IMR-90 (cell line): ENCODE measurements at regions not wholly inside any gene's neighbourhood (a gene's known extent, or its start where the extent isn't known, plus 50 kb on each side); places are given as distances from the start of the nearest gene placed in this dataset.

Source experiments
- ATAC-seq: fragments of 200-7000 bp; cut with Tn5 transposase; 2 replicates; pipeline ENCODE4 v1.9.1; 2020; ENCODE audit warnings: low read depth, mild to moderate bottlenecking, moderate library complexity
- BruUV-seq: library from RNA; stranded (reverse); fragments of 400-500 nt; replicated peaks from 2 replicates; lab custom pipeline; 2021; lab: Mats Ljungman, UMichigan
- CTCF ChIA-PET: fragments of 300-600 bp; formaldehyde crosslinking; extraction: SDS; loops from one replicate; lab custom pipeline; 2021; ENCODE audit warnings: antibody characterized with exemption; lab: Yijun Ruan, JAX
- POLR2A ChIA-PET: fragments of 300-600 bp; sonication (Branson Sonifier 250); formaldehyde crosslinking; loops from one replicate; lab custom pipeline; 2022; ENCODE audit warnings: antibody characterized with exemption; ENCODE audit not compliant: unreplicated experiment; lab: Charles Lee
- DNase-seq: peaks from one replicate; pipeline ENCODE4 v3.0.0; 2013
- H2AFZ ChIP-seq: replicated peaks from 2 replicates; pipeline ENCODE3; 2013; ENCODE audit warnings: low read length, mild to moderate bottlenecking; ENCODE audit not compliant: poor library complexity
- H2AK5ac ChIP-seq: 2 replicates; pipeline ENCODE4 v1.6.1; 2013; ENCODE audit warnings: low read depth, low read length, inconsistent platforms
- H2AK9ac ChIP-seq: replicated peaks from 2 replicates; pipeline ENCODE3; 2013; ENCODE audit warnings: mild to moderate bottlenecking, low read depth, low read length, moderate library complexity; ENCODE audit not compliant: poor library complexity
- H2BK120ac ChIP-seq: 2 replicates; pipeline ENCODE4 v1.6.1; 2013; ENCODE audit warnings: low read depth, low read length, inconsistent platforms
- H2BK15ac ChIP-seq: 3 replicates; pipeline ENCODE4 v1.6.1; 2013; ENCODE audit warnings: low read depth, low read length, inconsistent platforms
- H2BK20ac ChIP-seq: 2 replicates; pipeline ENCODE4 v1.6.1; 2013; ENCODE audit warnings: low read depth, mild to moderate bottlenecking, inconsistent platforms, low read length, moderate library complexity
- H2BK5ac ChIP-seq: 2 replicates; pipeline ENCODE4 v1.6.1; 2013; ENCODE audit warnings: mild to moderate bottlenecking, low read depth, low read length, inconsistent platforms; ENCODE audit not compliant: poor library complexity, severe bottlenecking
- H3K14ac ChIP-seq: replicated peaks from 2 replicates; pipeline ENCODE4 v1.6.1; 2013; ENCODE audit warnings: low read depth, low read length, inconsistent platforms
- H3K18ac ChIP-seq: 2 replicates; pipeline ENCODE4 v1.6.1; 2013; ENCODE audit warnings: low read depth, low read length, control low read depth
- H3K23ac ChIP-seq: 2 replicates; pipeline ENCODE4 v1.6.1; 2013; ENCODE audit warnings: low read depth, low read length, inconsistent platforms
- H3K27ac ChIP-seq: 2 replicates; pipeline ENCODE4 v1.5.1; 2013; ENCODE audit warnings: mild to moderate bottlenecking, control low read depth, low read length; ENCODE audit not compliant: insufficient read depth
- H3K27me3 ChIP-seq: 2 replicates; pipeline ENCODE4 v1.6.1; 2013; ENCODE audit warnings: low read length; ENCODE audit not compliant: control insufficient read depth, insufficient read depth
- H3K36me3 ChIP-seq: 2 replicates; pipeline ENCODE4 v1.6.1; 2013; ENCODE audit warnings: low read length, mixed read lengths; ENCODE audit not compliant: control insufficient read depth, insufficient read depth
- H3K4ac ChIP-seq: 2 replicates; pipeline ENCODE4 v1.6.1; 2013; ENCODE audit warnings: low read depth, low read length, inconsistent platforms
- H3K4me1 ChIP-seq: 2 replicates; pipeline ENCODE4 v1.6.1; 2013; ENCODE audit warnings: low read length, mixed read lengths; ENCODE audit not compliant: control insufficient read depth, insufficient read depth
- H3K4me2 ChIP-seq: 2 replicates; pipeline ENCODE4 v1.6.1; 2013; ENCODE audit warnings: low read depth, mild to moderate bottlenecking, control low read depth, low read length, moderate library complexity
- H3K4me3 ChIP-seq: 2 replicates; pipeline ENCODE4 v1.5.1; 2013; ENCODE audit warnings: low read depth, mild to moderate bottlenecking, control low read depth, low read length, moderate library complexity; ENCODE audit not compliant: insufficient read depth
- H3K56ac ChIP-seq: 2 replicates; pipeline ENCODE4 v1.6.1; 2013; ENCODE audit warnings: low read length, inconsistent platforms; ENCODE audit not compliant: insufficient read depth; ENCODE audit errors: extremely low read depth
- H3K79me1 ChIP-seq, 2 experiments: 2 replicates each; pipeline ENCODE4 v1.6.1; 2013; ENCODE audit warnings: low read length in 2 of 2, inconsistent platforms in 1 of 2, low read depth in 1 of 2
- H3K9ac ChIP-seq: 2 replicates; pipeline ENCODE4 v1.6.1; 2013; ENCODE audit warnings: low read depth, low read length, control low read depth
- H3K9me1 ChIP-seq: 2 replicates; pipeline ENCODE4 v1.6.1; 2013; ENCODE audit warnings: low read length, inconsistent platforms; ENCODE audit not compliant: insufficient read depth
- H3K9me3 ChIP-seq: 2 replicates; pipeline ENCODE4 v1.6.1; 2013; ENCODE audit warnings: low read length; ENCODE audit not compliant: control insufficient read depth, insufficient read depth
- H4K20me1 ChIP-seq: 2 replicates; pipeline ENCODE4 v1.6.1; 2013; ENCODE audit warnings: low read length, inconsistent platforms; ENCODE audit not compliant: insufficient read depth
- H4K5ac ChIP-seq: 2 replicates; pipeline ENCODE4 v1.6.1; 2013; ENCODE audit warnings: mild to moderate bottlenecking, low read depth, low read length, control low read depth
- H4K8ac ChIP-seq, 2 experiments: 2 replicates each; pipeline ENCODE4 v1.6.1; 2013; ENCODE audit warnings: low read depth in 2 of 2, low read length in 2 of 2, control low read depth in 1 of 2, inconsistent platforms in 1 of 2
- H4K91ac ChIP-seq: 2 replicates; pipeline ENCODE4 v1.6.1; 2013; ENCODE audit warnings: low read depth, low read length, inconsistent platforms; ENCODE audit not compliant: insufficient read depth
- BHLHE40 ChIP-seq: fragments of 150-350 bp; IDR thresholded peaks from 2 replicates; pipeline ENCODE4 v1.6.1; 2016; ENCODE audit warnings: mild to moderate bottlenecking, low read depth, low read length
- CEBPB ChIP-seq: IDR thresholded peaks from 2 replicates; pipeline ENCODE4 v1.6.1; 2012; ENCODE audit warnings: low read depth, low read length, improper control_type of control experiment
- MAZ ChIP-seq: IDR thresholded peaks from 2 replicates; pipeline ENCODE4 v1.6.1; 2012; ENCODE audit warnings: low read depth, mild to moderate bottlenecking, low read length, improper control_type of control experiment, moderate library complexity, borderline replicate concordance
- NFE2L2 ChIP-seq: fragments of 150-350 bp; IDR thresholded peaks from 2 replicates; pipeline ENCODE4 v1.6.1; 2016; ENCODE audit warnings: low read depth, mild to moderate bottlenecking, low read length
- RAD21 ChIP-seq: IDR thresholded peaks from 2 replicates; pipeline ENCODE4 v1.6.1; 2012; ENCODE audit warnings: low read length, improper control_type of control experiment
- RCOR1 ChIP-seq: IDR thresholded peaks from 2 replicates; pipeline ENCODE4 v1.6.1; 2012; ENCODE audit warnings: mild to moderate bottlenecking, low read length, improper control_type of control experiment; ENCODE audit not compliant: insufficient replicate concordance
- RFX5 ChIP-seq: IDR thresholded peaks from 2 replicates; pipeline ENCODE4 v1.8.0; 2012; ENCODE audit warnings: low read depth, mild to moderate bottlenecking, low read length, moderate library complexity
- whole genome bisulfite sequencing, 2 experiments: methylation state at CpG; one replicate each; pipeline versions ENCODE4 v1.1.5 to v1.1.7; 2013; ENCODE audit warnings: missing lambda C conversion rate in 2 of 2; ENCODE audit not compliant: insufficient read length in 1 of 2; ENCODE audit errors: extremely low coverage in 2 of 2; 5-methylcytosine and 5-hydroxymethylcytosine counted together
- dilution Hi-C: fragments of 300-500 bp; cut with HindIII; formaldehyde crosslinking; loops from one replicate; pipeline ENCODE4 v1.14.3; 2018; ENCODE audit warnings: low sequenced_read_pairs; ENCODE audit not compliant: unreplicated experiment
- in situ Hi-C: fragments of 300-500 bp; cut with MboI; formaldehyde crosslinking; loops from 3 replicates; pipeline ENCODE4 v1.14.3; 2019; ENCODE audit warnings: low sequenced_read_pairs, inconsistent platforms, mixed read lengths
- intact Hi-C: fragments of 100-400 bp; cut with micrococcal nuclease; formaldehyde crosslinking; loops from 2 replicates; pipeline ENCODE4 v1.10.0; 2022
- TF ChIP-seq, protein P1 (sequence below): fragments of 150-350 bp; IDR thresholded peaks from 2 replicates; pipeline ENCODE4 v1.6.1; 2016; ENCODE audit warnings: low read depth, mild to moderate bottlenecking, low read length, moderate library complexity, borderline replicate concordance
- TF ChIP-seq, protein P2 (sequence below): conservative IDR thresholded peaks from 2 replicates; pipeline ENCODE4 v1.5.1; 2012; ENCODE audit warnings: mild to moderate bottlenecking, low read depth, low read length, improper control_type of control experiment
- TF ChIP-seq, protein P3 (sequence below): fragments of 150-350 bp; IDR thresholded peaks from 2 replicates; pipeline ENCODE4 v1.6.1; 2017; ENCODE audit warnings: mild to moderate bottlenecking, antibody characterized with exemption, low read length, low read depth

DNA sequence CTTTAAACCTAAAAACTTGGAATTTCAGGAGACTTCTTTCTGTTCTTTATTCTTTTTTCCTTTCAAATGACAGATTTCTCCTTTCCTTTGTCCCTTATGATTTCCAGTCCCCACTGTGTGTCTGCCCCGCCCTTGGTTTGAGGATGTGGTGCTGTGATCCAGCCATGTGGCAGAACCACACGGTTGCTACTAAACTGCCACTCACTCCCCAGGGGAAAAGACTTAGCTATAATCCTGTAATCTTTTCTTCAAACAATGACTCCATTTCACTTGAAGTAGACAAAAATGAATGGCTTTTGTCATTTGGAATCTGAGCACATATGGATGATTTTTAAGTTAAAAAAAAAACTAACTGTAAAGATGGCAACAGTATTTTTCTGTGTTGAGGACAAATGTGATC lies 76.2 kb upstream of the STAM2 start:
- ChIA-PET CTCF (no interaction called here), POLR2A (no interaction called here)
- Histone ChIP-seq H3K27me3 (peaks cover 7% of the 10 kb centered on the region), H4K8ac (no peak overlapping the region), H3K9ac (no peak overlapping the region), H3K79me1 (no peaks in the 10 kb centered on the region), H3K36me3 (no peaks in the 10 kb centered on the region), H4K91ac (no peak overlapping the region), H3K9me3 (no peaks in the 10 kb centered on the region), H3K56ac (no peak overlapping the region), H3K14ac (no peak overlapping the region), H2BK20ac (no peak overlapping the region), H4K5ac (no peak overlapping the region), H2AFZ (no peak overlapping the region), H3K4me3 (no peak overlapping the region), H2BK120ac (no peak overlapping the region), H3K23ac (no peak overlapping the region), H4K20me1 (no peaks in the 10 kb centered on the region), H2AK9ac (no peak overlapping the region), H2BK15ac (no peak overlapping the region), H3K4ac (no peak overlapping the region), H3K4me2 (no peak overlapping the region), H3K18ac (no peak overlapping the region), H3K4me1 (no peaks in the 10 kb centered on the region), H2BK5ac (no peak overlapping the region), H3K9me1 (no peaks in the 10 kb centered on the region), H3K27ac (no peak overlapping the region), H2AK5ac (no peak overlapping the region)
- no CpG with 5 or more reads among the region's 2 CpGs for WGBS, 2 experiments
- intact Hi-C loops (no loop called here), dilution Hi-C loops (no loop called here), in situ Hi-C loops (no loop called here)
- no peak for ATAC-seq
- BruUV-seq: no TSS peak
- TF ChIP-seq, protein P1, sequence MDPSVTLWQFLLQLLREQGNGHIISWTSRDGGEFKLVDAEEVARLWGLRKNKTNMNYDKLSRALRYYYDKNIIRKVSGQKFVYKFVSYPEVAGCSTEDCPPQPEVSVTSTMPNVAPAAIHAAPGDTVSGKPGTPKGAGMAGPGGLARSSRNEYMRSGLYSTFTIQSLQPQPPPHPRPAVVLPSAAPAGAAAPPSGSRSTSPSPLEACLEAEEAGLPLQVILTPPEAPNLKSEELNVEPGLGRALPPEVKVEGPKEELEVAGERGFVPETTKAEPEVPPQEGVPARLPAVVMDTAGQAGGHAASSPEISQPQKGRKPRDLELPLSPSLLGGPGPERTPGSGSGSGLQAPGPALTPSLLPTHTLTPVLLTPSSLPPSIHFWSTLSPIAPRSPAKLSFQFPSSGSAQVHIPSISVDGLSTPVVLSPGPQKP: no peak
- TF ChIP-seq BHLHE40: no peak
- TF ChIP-seq NFE2L2: no peak
- TF ChIP-seq, protein P2, sequence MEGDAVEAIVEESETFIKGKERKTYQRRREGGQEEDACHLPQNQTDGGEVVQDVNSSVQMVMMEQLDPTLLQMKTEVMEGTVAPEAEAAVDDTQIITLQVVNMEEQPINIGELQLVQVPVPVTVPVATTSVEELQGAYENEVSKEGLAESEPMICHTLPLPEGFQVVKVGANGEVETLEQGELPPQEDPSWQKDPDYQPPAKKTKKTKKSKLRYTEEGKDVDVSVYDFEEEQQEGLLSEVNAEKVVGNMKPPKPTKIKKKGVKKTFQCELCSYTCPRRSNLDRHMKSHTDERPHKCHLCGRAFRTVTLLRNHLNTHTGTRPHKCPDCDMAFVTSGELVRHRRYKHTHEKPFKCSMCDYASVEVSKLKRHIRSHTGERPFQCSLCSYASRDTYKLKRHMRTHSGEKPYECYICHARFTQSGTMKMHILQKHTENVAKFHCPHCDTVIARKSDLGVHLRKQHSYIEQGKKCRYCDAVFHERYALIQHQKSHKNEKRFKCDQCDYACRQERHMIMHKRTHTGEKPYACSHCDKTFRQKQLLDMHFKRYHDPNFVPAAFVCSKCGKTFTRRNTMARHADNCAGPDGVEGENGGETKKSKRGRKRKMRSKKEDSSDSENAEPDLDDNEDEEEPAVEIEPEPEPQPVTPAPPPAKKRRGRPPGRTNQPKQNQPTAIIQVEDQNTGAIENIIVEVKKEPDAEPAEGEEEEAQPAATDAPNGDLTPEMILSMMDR: no peak
- no peak for TF ChIP-seq RFX5
- no peak for TF ChIP-seq RCOR1
- no peak for TF ChIP-seq RAD21
- no peak for TF ChIP-seq MAZ
- no peak for TF ChIP-seq CEBPB
- TF ChIP-seq, protein P3, sequence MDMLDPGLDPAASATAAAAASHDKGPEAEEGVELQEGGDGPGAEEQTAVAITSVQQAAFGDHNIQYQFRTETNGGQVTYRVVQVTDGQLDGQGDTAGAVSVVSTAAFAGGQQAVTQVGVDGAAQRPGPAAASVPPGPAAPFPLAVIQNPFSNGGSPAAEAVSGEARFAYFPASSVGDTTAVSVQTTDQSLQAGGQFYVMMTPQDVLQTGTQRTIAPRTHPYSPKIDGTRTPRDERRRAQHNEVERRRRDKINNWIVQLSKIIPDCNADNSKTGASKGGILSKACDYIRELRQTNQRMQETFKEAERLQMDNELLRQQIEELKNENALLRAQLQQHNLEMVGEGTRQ: no peak
- DNase-seq: no peak
